HG03060 (cell line): ENCODE measurements at regions not wholly inside any gene's neighbourhood (a gene's known extent, or its start where the extent isn't known, plus 50 kb on each side); places are given as distances from the start of the nearest gene placed in this dataset.

ENCODE experiments used
- ATAC-seq: cut with Tn5 transposase; IDR thresholded peaks from one replicate; pipeline ENCODE4 v1.9.1; 2021; ENCODE audit warnings: low read depth, moderate number of reproducible peaks; ENCODE audit not compliant: unreplicated experiment

DNA sequence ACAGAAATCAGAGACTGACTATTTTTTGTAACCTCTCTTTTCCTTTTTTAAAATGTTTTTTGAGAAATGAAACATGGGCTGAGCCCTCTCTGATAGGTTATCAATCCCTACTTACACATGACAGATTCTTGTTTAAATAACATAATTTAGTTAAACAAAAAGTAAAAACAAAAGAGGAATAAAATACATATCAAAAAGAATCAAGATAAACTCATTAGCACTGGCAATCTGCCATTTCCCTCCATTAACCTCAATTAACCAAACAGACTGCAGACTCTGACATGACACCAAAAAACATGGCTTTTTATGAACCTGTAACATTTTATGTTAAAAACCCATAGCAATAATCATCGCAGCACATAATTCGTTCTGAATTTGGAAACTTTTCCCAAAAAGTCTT lies 284.4 kb upstream of the MTNR1B start:
- ATAC-seq: no peak

DNA sequence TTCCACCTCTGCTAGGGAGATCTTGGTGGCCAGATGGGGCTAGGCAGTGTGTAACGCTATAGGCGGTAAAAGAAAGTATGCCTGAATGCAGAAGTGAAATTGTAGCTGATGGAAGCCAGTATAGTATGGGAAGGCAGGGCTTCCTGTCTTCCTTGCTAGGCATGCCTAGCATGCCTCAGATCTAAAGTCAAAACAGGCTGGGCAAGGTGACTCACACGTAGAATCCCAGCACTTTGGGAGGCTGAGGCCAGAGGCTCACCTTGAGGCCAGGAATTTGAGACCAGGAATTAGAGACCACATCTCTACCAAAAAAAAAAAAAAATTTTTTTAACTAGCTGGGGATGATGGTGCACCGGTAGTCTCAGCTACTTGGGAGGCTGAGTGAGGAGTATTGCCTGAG lies 281.7 kb upstream of the MTNR1B start:
- ATAC-seq: no peak

DNA sequence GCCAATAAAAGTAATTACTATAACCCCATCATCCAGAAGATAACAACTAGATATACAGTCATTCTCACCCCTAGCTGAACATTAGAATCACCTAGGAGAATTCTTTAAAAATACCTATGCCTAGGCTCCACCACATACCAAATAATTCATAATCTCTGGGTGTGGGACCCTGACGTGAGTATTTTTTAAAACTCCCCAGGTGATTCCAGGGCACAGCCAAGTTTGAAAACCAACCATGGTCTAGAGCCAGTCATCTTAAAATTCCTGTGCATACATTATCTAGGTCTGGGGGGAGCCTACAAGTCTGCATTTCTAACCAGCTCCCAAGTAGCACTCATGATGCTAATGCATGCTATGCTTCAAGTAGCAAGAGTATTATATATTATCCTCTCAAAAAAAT lies 281.0 kb upstream of the MTNR1B start:
- ATAC-seq: no peak

DNA sequence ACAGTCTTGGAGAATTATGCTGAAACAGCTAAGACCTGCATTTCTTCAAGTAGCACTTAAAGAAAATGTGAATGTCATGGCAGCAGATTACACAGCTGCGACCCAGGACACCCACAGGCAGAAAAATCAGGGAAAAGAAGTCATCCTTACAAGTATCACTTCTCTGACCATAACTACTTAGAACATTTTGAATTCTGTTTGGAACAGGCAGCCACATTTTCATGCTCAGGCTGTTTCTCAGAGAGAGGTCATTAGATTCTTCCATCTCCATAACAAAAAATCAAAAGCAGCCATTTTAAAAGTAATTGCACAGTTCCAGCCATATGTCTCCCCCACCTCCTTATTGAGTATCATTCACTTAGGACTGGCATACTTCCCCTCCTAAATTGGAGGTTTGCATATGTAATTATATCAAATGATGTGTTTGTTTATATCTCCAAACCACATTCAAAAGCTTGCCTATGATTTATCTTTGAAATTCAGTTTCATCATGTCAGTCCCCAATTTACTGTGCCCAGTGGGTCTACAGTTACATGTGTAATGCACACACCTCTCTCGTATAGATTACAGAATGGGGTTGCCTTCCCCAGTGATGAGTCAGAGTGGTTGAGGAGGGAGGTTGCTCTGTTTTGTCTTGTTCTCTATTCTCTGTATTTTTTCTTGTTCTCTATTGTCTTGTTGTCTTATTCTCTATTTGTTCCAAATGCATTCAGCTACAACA lies 276.5 kb upstream of the MTNR1B start:
- no peak for ATAC-seq

DNA sequence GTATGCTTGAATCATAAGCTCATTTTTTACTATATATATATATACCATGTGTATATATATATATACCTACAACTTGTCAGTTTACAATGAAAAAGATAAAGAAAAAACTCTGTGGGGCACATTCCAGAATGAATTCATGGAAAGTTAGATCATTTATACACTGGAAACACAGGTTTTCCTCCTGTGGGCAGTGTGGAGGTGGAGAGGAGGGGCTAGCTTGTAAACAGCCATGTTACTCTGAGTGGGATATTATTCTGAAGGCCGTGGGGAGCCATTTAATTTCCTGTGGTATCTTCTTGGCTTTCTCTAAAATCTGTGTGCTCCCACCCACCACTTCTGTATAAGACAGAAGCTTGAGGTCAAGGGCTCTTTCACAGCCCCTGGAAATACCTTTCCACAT lies 273.4 kb upstream of the MTNR1B start:
- ATAC-seq: no peak

DNA sequence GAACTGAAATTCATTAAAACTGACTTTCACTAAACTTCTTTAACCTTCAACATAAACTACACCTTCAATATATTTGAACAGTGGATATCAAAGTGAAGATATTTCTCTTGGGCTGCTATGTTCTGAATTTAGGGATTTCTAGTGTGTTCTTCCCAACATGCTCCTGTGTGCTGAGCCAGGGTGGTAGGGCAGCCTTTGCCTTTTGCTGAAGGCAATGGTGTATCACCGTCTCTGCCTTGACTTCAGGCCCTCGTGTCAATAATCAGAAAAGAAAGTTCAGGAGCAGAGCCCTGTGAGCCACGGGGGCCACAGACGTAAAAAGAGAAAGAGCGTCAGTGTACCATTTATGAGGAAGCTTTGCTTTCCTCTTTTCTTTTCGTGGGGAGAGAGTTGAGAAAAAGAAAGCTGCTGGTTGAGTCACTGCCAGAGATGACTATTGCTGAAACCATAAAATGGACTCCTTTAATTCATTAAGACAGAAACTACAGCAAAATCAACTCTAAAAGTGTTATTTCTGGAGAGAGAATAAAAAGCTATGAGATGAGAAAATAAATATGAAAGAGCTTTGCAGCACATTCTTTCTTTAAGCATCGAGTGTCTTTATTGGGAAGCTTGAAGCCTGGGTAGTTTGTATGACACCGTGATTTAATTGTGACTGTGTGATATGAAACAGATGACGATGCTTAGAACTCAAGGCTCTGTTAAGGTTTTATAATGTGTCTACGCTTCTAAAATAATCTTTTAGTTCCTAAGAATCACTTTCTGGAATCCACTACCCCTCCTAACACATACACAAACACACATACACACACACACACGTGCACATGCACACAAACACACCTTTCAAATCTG lies 271.8 kb upstream of the MTNR1B start:
- ATAC-seq: no peak

DNA sequence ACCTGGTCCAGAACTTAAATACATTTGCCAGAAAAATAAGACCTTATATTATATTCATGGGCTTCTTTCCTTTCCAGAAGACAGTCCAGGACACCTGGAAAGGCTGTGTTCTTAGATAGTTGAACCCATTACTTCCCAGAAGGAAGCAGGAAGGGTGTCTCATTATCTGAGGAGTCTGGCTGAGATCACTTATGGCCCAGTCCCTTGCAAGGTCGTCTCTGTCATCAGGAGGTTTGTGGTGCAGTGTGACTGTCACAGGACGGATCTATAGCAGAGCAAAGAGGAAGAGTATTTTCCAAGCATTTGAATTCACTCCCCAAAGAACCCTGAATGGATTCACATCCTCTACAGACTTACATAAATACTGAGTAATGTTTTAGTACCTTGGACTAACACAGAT lies 270.7 kb upstream of the MTNR1B start:
- ATAC-seq: no peak

DNA sequence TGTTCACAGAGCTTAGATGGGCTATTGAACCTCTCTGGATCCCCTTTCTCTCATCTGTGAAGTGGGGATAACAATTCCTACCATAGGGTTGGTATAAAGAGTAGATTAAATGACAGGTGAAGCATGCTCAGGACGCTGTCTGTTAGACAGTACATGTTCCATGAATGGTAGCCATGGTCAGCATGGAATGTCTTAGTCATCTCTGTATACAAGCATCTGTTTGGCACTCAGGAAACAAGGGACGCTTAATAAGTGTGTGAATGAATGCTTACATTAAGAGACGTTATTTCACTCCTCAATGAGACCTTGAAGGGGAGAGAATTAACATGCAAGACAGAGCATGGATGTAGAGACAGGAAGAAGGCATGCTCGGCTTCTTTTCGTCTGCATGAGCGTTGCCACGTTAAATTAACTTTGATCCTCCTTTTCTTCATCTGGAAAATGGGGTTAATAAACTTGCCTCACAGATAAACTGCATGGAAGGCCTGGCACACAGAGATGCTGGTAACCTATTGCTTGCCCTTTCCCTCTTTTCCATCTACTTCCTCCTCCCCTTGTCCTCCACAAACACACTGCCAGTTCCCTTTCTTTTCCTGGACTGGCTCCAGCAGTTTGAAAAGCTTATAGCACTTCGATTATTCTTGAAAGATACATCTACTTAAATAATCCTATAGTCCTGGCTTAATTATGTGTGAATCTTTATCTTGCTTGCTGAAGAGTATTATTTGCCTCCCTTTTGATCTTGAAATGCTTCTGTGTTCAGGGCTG lies 267.2 kb upstream of the MTNR1B start:
- ATAC-seq: no peak

DNA sequence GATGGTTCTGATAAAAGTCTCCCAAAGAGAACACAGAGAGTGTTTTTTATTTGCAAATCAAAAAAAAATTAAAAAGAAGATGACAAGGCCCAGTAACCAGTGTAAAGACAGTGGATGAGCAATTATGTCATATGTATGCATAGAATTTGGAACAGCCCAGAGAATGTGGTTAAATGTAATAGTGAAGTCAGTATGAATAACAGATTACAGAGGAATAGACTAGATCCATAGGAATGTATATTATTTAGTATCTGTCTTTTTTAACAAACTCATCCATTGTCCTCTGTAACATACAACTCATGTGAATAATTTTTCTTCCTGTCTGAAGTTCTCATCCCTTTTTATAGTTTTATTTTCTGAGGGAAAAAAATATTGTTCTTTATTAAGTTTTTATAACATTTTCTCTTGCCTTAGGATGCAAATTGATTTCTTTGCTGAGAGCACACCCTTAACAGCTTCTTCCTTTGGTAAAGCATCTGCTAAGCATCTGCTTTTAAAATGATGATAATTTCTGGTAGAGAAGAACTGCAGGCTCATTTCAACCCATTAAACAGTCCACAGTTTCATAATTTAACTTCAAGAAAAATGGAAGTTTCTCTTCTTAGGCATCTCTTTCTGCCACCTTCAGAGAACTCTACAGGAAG lies 266.5 kb upstream of the MTNR1B start:
- ATAC-seq: no peak

DNA sequence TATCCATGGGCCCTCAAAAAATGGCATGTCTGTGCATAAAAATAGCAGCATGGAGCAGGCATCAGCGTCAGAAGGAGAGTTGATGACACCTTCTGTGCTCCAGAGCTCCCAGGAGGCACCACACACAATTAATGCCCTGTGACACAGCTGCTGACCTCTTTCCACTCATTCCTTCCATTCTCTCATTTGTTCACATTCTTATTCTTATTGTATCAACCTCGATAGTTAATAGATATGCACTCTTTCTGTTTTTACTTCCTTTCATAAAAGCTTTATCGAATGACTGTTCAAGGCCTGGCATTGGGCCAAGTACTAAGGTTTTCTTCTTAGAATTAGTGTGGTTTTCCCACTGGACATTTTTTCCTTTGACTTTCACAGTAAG lies 266.0 kb upstream of the MTNR1B start:
- ATAC-seq: no peak

DNA sequence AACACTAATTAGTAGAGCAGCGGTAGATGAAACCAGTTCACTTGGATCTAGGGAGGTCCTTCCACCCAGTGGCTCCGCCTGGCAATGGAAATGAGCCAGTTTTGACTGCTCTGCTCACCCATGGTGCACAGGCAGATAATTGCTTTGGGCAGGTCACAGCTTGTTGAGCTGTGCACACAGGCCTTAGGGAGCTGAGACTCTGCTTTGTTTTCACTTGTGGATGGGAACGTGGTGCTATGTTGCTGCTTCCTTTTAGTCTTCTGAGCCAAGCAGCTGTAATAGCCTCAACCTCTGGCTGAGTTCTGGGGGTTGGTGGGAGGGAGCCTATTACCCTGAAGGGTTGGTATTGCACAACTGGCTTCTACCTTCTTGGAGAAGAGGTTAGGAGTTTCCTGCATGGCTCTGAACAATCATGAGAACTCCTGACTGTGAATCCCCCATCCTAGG lies 262.3 kb upstream of the MTNR1B start:
- ATAC-seq: no peak

DNA sequence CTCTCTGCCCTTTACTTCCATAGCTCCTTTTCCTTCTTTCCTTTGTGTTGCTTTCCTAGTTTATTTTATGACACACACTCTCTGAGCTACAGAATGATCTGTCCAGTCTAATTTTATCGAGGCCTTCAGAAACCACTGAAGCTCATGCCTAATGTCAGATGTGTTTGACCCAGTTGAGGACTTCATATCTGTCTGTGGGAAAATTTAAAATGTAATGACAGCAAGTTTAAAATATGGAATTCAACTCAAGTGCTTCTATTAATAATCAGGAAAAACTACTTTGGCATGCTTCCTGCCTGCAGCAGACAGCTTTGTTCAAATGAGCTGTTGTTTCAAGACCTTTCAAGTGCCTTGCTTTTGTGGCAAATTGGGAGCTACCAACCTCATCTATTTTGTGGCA lies 261.8 kb upstream of the MTNR1B start:
- no peak for ATAC-seq

DNA sequence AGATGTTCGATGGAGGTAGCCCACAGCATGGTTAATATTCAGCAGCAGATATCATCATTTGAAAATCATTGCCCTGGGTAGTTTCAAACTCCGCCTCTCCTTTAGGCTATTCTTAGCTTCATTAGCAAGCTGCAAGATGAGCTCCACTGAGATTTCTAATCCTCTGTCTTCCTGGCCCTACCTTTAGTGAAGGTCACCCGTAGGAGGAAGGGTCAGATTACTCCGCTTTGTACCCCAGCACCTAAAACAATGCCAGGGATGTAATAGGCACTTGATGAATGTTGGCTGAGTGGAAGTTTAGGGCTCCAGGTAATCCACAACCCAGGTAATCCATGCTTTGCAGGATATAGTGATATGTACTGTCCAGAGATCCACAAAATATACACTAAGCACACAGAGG lies 260.1 kb upstream of the MTNR1B start:
- ATAC-seq: no peak

DNA sequence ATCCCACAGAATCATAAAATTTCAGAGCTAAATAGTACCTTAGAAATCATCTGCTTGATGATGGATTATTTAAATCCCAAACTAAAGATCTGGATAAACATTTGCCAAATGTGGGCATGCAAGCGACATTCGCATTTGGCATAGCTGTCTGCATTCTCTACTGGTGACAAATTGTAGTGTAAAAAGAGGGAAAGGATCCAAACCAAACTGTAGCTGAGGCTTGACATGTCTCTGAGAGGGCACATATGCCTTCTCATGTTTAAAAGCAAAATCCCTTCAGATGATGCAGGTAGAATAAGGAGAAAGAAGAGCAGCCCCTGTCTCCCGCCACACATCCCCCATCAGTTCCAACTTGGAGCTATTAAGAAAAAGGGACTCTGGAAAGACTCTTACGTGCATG lies 257.5 kb upstream of the MTNR1B start:
- no peak for ATAC-seq

DNA sequence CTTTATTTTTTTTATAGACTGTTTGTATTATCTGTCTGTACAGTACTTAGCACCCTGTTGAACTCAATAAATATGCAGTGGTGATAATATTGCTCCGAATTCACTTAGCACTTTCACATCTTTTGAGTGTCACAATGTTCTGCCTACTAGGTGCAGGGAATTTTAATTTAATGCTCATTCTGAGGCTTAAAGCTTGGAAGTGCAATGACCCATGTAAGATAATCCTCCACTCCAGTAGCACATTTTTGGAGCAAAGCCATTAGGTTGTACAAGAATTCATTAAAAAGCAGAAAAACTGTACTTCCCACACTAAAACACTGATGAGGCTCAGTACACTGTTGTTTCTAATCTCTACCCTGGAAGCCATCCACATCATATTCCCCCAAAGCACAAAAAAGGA lies 255.3 kb upstream of the MTNR1B start:
- ATAC-seq: no peak

DNA sequence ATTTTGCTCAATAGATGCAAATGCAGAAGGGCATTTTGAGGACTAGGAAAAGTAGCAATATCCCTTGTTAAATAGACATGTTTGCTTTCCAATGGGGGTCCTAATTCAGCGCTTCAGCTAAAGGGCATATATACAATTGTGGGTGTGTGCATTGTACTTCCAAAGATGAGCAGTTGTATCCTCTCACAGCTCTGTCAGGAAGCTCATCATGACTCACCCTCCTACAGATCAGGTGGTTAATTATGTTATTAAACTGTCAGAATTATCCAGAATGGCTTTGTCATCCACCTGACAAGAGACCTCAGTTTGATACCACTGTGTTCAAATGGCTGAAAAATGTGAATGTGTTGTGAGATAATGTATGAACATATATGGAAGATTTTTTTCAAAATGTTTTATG lies 252.2 kb upstream of the MTNR1B start:
- no peak for ATAC-seq

DNA sequence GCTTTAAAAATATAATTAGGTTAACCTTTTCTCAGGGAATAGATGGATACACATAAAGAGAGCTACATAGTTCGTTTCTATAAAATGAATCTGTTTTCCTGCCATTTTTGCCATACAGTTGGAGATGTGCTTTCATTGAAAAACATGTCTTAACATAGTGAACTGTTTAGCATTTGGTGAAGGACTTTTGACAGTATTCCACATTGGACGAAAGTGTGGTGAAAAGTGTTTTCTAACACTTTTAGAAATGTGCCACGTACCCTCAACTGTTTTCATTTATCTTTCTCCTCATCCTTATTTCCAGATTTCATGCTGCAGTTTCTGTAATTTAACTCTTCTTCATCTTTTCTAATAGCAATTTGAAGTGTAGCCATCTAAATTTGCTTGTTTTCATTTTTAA lies 249.1 kb upstream of the MTNR1B start:
- no peak for ATAC-seq

DNA sequence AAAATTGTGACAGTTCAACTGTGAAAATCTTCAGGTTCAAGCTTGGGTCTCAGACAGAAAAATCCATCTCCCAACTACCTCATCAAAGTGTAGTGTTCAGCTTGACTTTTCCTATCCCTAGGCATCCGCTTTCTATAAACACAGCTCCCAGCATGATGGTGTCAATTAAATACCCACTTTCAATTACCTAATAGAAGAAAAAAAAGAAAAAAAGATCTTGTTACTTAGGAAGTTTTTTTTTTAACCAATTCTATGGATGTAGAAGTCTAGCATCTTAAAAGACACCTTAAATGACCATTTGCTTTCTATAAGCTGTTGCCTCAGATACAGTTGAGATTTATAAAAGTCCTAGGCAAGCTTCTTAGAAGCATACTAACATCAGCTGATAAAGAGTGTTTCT lies 244.1 kb upstream of the MTNR1B start:
- no peak for ATAC-seq

DNA sequence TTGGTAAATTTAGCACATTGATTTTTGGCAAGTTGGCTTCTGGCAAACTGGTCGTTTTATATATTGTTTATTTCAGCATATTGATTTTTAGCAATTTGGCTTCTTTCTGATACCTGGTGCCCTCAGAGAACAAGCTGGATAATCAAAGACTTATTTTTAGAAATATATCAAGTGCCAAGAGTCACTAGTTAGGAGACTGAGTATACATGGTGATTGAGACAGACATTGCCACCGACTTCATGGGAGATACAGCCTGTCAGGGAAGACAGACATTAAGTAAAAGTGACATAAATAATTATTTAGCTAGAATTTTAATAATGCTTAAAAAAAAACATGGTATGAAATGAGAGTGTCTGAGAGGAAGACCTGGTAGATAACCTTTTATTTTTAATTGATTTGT lies 242.3 kb upstream of the MTNR1B start:
- no peak for ATAC-seq

DNA sequence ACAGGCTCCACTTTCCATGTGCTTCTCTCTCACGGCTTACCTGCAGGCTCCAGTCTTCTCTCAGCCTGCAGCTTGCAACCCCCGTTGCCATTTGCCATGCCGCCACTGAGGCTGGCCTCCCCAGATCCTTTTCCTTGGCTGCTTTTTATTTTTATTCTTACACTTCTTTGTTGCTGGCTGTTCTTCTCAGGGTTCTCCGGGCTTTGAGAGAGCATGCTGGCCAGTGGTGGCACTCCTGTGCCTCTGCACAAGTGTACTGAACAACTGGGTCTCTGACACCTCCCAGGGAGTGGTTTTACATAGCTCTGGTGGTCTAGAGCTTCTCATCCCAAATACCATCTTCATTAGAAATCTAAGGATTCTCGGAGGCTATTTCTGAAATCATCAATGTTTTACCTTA lies 241.7 kb upstream of the MTNR1B start:
- ATAC-seq: no peak

DNA sequence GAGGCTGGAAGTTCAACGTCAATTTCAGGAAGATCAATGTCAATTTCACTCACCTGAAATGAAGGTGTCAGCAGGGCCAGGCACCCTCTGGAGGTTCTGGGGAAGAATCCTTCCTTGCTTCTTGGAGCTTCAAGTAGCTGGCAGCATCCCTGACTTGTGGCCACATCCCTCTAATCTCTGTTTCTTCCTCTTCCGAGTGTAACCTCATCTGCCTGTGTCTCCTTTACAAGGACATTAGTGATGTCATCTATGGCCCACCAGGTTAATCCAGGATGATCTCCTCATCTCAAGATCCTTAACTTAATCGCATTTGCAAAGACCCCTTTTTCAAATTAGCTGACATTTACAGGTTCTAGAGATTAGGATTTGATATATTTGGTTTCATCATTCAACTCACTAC lies 240.8 kb upstream of the MTNR1B start:
- ATAC-seq: no peak
